NCI-H2029 (cell line): ENCODE measurements at regions not wholly inside any gene's neighbourhood (a gene's known extent, or its start where the extent isn't known, plus 50 kb on each side); places are given as distances from the start of the nearest gene placed in this dataset.

Experiments used
- DNase-seq: peaks from one replicate; lab custom pipeline; 2025; lab: John Stamatoyannopoulos, UW

- no peak for DNase-seq
Measured at GRCh38 chr17:72258711-72259110, 137.9 kb downstream of the SOX9 start.

GRCh38 chr17:72259922-72260321, 139.1 kb downstream of the SOX9 start:
- DNase-seq, result no peak

- DNase-seq, result no peak
Measured at GRCh38 chr17:72262766-72263165, 141.9 kb downstream of the SOX9 start.

GRCh38 chr17:72264682-72265405, 144.0 kb downstream of the SOX9 start:
- no peak for DNase-seq

GRCh38 chr17:72266112-72266775, 145.4 kb downstream of the SOX9 start:
- no peak for DNase-seq

GRCh38 chr17:72267601-72268000, 146.8 kb downstream of the SOX9 start:
- DNase-seq, result peak; percentile 71

GRCh38 chr17:72268431-72268830, 147.6 kb downstream of the SOX9 start:
- no peak for DNase-seq

GRCh38 chr17:72270273-72270924, 149.6 kb downstream of the SOX9 start:
- DNase-seq, result no peak

- DNase-seq, result no peak
Measured at GRCh38 chr17:72271603-72272002, 150.8 kb downstream of the SOX9 start.

GRCh38 chr17:72273289-72274056, 152.7 kb downstream of the SOX9 start:
- DNase-seq, result no peak

- no peak for DNase-seq
Measured at GRCh38 chr17:72274614-72275013, 153.8 kb downstream of the SOX9 start.

GRCh38 chr17:72280881-72281280, 160.1 kb downstream of the SOX9 start:
- DNase-seq, result no peak

- DNase-seq, result no peak
Measured at GRCh38 chr17:72282439-72283029, 161.7 kb downstream of the SOX9 start.

- no peak for DNase-seq
Measured at GRCh38 chr17:72284806-72285205, 164.0 kb downstream of the SOX9 start.

GRCh38 chr17:72287586-72287985, 166.8 kb downstream of the SOX9 start:
- peak; percentile 53 for DNase-seq

GRCh38 chr17:72294487-72294893, 173.7 kb downstream of the SOX9 start:
- no peak for DNase-seq

- DNase-seq, result no peak
Measured at GRCh38 chr17:72295916-72296315, 175.1 kb downstream of the SOX9 start.

- no peak for DNase-seq
Measured at GRCh38 chr17:72296456-72296855, 175.6 kb downstream of the SOX9 start.

- DNase-seq, result no peak
Measured at GRCh38 chr17:72297326-72298115, 176.7 kb downstream of the SOX9 start.

- no peak for DNase-seq
Measured at GRCh38 chr17:72299100-72299499, 178.3 kb downstream of the SOX9 start.

- DNase-seq, result no peak
Measured at GRCh38 chr17:72299592-72299991, 178.8 kb downstream of the SOX9 start.
